BJ (cell line): ENCODE measurements at regions not wholly inside any gene's neighbourhood (a gene's known extent, or its start where the extent isn't known, plus 50 kb on each side); places are given as distances from the start of the nearest gene placed in this dataset.

Source experiments
- CTCF ChIA-PET: fragments of 350-600 bp; formaldehyde crosslinking; extraction: SDS; loops from one replicate; lab custom pipeline; 2021; ENCODE audit warnings: antibody characterized with exemption, inconsistent platforms; lab: Yijun Ruan, JAX
- POLR2A ChIA-PET: fragments of 300-600 bp; sonication (Branson Sonifier 250); formaldehyde crosslinking; extraction: SDS; loops from one replicate; lab custom pipeline; 2021; ENCODE audit warnings: antibody characterized with exemption; lab: Charles Lee
- DNase-seq: peaks from one replicate; pipeline ENCODE4 v3.0.0-alpha.2; 2011; ENCODE audit warnings: low read depth
- H3K27me3 ChIP-seq: 2 replicates; pipeline ENCODE4 v1.6.0; 2011; ENCODE audit warnings: low read length; ENCODE audit not compliant: control insufficient read depth, insufficient read depth
- H3K36me3 ChIP-seq: 2 replicates; pipeline ENCODE4 v1.5.1; 2011; ENCODE audit warnings: low read length; ENCODE audit not compliant: control insufficient read depth, insufficient read depth
- H3K4me3 ChIP-seq: 2 replicates; pipeline ENCODE4 v1.5.1; 2011; ENCODE audit warnings: low read depth, mild to moderate bottlenecking, control low read depth, low read length
- TF ChIP-seq, protein P1 (sequence below): IDR thresholded peaks from 2 replicates; pipeline ENCODE4 v1.5.1; 2011; ENCODE audit warnings: low read depth, mild to moderate bottlenecking, control low read depth, inconsistent platforms, low read length, moderate library complexity; ENCODE audit not compliant: insufficient read depth

- ChIA-PET CTCF (no interaction called here), POLR2A (no interaction called here)
- Histone ChIP-seq H3K27me3 (no peaks in the 10 kb centered on the region; the same call in 1 of the 2 replicates), H3K36me3 (no peaks in the 10 kb centered on the region), H3K4me3 (no peak overlapping the region)
- TF ChIP-seq, protein P1, sequence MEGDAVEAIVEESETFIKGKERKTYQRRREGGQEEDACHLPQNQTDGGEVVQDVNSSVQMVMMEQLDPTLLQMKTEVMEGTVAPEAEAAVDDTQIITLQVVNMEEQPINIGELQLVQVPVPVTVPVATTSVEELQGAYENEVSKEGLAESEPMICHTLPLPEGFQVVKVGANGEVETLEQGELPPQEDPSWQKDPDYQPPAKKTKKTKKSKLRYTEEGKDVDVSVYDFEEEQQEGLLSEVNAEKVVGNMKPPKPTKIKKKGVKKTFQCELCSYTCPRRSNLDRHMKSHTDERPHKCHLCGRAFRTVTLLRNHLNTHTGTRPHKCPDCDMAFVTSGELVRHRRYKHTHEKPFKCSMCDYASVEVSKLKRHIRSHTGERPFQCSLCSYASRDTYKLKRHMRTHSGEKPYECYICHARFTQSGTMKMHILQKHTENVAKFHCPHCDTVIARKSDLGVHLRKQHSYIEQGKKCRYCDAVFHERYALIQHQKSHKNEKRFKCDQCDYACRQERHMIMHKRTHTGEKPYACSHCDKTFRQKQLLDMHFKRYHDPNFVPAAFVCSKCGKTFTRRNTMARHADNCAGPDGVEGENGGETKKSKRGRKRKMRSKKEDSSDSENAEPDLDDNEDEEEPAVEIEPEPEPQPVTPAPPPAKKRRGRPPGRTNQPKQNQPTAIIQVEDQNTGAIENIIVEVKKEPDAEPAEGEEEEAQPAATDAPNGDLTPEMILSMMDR, result no peak
- no peak for DNase-seq
Measured at GRCh38 chr13:26463296-26463695, 94.2 kb upstream of the WASF3 start.

DNA sequence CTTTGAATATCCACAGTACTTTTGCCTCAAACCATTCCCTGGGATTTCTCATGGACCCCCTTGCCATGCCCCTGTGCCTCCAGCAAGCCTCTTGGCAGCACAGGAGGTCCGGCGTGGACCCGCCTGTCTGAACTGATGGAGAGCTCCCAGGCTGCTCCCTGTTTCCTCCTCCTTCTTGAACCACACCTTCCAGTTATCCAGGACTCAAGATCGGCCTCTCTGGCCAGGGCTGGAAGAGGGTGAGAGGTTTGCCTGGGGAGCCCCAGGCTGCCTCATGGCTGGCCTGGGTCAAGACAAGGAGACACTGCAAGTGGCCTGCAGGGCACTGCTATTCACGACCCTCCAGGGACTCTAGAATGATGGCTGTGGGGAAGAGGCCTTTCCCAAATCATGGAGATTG is 93.6 kb upstream of the WASF3 start:
- H3K4me3 ChIP-seq, result no peak overlapping the region
- ChIA-PET CTCF (no interaction called here), POLR2A (no interaction called here)
- no peaks in the 10 kb centered on the region; the same call in 1 of the 2 replicates for H3K27me3 ChIP-seq
- H3K36me3 ChIP-seq, result no peaks in the 10 kb centered on the region
- DNase-seq, result no peak
- TF ChIP-seq, protein P1, result no peak

- H3K27me3 ChIP-seq, result no peaks in the 10 kb centered on the region; the same call in 1 of the 2 replicates
- no peaks in the 10 kb centered on the region for H3K36me3 ChIP-seq
- POLR2A ChIA-PET, result no interaction called here
- CTCF ChIA-PET, result no interaction called here
- no peak for DNase-seq
- no peak overlapping the region for H3K4me3 ChIP-seq
- TF ChIP-seq, protein P1, result no peak
Measured at GRCh38 chr13:26465514-26465913, 92.0 kb upstream of the WASF3 start.

DNA sequence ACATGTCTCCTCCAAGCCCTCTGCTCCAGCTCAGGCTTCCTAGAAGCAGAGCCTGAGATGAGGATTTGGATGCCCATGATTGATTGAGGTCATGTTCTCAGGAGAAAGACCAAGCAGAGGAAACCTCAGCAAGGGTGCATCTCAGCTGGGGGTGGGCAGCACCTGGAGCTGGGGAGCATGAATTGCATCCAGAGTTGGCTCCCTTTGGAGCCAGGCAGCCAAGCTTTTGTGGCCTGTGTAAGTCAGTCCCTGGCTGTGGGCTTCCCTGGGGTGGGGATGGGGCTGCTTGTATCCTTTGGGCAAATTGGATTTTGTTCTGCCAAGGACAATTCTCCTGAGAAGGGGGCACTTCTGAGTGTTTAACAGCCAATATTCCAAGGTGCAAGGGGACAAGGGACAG is 91.5 kb upstream of the WASF3 start:
- Histone ChIP-seq H3K36me3 (no peaks in the 10 kb centered on the region), H3K27me3 (no peaks in the 10 kb centered on the region; the same call in 1 of the 2 replicates), H3K4me3 (no peak overlapping the region)
- DNase-seq, result no peak
- POLR2A ChIA-PET, result no interaction called here
- CTCF ChIA-PET, result no interaction called here
- TF ChIP-seq, protein P1, result no peak

DNA sequence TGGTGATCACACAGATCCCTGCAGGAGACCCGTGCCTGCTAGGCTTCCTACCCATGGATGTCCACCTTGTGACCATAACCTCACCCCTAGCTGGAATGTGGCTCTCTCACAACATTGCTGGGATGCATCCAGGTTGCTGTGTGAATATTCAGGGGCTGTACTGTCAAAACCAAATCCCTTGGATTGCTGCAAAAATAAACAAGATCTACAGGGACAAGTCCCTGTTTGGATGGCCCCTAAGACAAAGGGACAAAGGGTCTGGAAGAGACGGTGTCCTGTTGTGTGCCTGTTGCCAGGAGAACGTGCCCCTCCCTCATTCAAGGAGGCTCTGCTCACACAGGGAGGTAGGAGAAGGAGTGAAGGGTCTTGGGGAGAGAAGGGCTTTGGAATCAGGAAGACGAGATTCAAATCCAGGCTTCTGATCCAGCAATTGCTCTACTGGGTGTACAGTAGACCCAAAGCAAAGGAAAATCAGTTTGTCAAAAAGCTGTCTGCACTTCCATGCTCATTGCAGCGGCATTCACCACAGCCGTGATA is 89.2 kb upstream of the WASF3 start:
- POLR2A ChIA-PET, result no interaction called here
- H3K36me3 ChIP-seq, result no peaks in the 10 kb centered on the region
- DNase-seq, result no peak
- H3K27me3 ChIP-seq, result no peaks in the 10 kb centered on the region; the same call in 1 of the 2 replicates
- TF ChIP-seq, protein P1, result no peak
- no peak overlapping the region for H3K4me3 ChIP-seq
- CTCF ChIA-PET, result interaction anchor here (1.4 to 2.6 kb wide), 2 partner anchors 12 to 14 kb away, joined by 5 to 6 read pairs; no protein-coding TSS in a partner anchor
